Fibroblast of skin of abdomen (primary cell): ENCODE measurements at regions not wholly inside any gene's neighbourhood (a gene's known extent, or its start where the extent isn't known, plus 50 kb on each side); places are given as distances from the start of the nearest gene placed in this dataset.

ENCODE experiments used
- DNase-seq: peaks from one replicate; pipeline ENCODE4 v3.0.0-alpha.2; 2013

DNA sequence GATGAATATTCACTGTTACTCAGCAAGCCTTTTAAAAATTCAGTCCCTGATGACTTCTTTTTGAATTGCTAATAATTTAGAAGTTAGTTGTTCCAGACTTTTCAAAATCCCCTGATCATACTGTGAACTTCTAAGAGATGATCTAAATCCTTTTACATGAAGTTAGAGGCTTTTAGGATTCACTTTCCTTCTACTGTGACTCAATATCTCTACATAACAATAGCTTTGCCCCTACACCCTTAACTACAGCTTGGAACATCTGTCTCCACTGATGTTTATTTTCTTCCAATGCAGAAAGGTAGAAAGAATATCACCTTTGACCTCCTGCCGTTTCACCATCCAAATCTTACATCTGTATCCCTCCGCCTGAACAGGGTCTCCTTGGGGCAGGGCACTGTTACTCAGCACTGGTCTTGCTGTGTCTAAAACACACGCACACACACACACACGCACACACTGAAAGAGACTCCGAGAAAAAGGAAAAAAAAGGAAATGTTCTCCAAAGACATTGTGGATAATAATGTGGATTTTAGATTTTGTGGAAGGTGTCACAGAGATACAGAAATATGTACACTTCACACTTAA, 111.6 kb upstream of the GPRIN3 start:
- DNase-seq, result no peak

DNA sequence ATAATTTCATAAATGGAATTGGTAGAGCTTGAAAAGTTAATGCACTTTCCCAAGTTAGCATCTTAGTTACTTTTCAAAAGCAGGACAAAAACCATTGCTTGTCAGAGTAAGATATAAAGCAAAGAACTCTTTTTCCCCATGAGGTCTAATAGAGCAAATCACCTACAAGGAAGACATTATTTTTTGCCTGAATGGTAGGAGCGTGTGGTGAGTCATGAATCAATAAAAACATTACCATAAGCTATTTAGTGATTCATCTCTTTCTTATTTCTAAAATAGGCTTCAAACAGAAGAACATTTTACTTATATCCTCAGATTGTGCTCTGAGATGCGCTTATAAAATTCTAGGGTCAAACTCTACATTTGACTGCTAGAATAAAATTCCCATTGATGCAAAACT, 109.4 kb upstream of the GPRIN3 start:
- no peak for DNase-seq

DNA sequence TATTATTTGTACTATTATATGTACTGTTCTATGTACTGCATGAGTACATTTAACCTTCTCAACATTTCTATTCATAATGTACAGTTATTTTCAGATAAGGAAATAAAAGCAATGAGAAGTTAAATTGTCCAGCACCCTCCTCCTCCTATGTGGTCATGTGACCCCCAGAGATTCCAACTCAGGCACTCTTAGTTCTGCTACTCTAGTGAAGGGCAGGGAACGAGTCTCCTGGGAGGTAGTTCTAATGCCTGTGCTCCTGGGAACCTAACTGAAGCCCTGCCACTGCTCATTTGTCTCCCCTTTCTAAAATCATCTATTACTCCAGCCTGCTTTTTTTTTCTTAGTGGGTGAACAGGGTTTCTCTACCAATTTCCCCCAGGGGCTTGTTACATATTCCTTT, 105.9 kb upstream of the GPRIN3 start:
- DNase-seq, result no peak

DNA sequence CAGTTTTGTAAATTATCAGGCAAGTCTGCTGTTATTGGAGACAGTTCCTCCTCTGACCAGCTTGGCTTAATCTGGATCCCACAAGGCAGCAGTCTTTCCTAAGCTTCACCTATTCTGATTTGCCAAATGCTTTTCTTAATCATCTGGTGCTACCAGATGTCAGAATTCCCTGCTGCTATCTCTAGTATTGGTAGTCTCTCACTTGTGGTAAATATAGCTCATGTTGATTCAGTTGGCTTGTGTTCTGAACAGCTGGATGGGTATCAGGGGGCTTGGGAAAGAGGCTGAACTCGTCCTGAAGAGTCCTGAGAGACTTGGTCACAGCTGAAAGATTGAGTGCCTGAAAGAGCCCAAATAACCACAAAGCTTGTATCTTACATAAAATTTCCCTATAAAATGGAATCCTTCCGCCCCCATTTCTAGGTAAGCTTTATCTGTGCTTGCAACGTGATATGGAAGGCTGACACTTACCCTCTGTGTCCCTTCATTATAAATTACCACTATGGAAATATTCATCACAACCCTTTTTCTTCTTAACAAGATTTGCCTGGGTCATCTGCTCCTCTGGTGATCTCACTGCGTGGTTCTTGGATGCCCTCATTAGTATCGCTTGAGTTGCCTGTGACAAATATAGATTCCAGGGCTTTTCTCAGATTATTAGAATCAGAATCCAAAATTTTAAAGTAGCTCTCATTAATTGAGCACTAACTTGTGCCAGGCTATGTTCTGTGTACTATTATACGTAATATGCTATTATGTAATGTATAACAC, 104.1 kb upstream of the GPRIN3 start:
- peak; percentile 4 for DNase-seq

DNA sequence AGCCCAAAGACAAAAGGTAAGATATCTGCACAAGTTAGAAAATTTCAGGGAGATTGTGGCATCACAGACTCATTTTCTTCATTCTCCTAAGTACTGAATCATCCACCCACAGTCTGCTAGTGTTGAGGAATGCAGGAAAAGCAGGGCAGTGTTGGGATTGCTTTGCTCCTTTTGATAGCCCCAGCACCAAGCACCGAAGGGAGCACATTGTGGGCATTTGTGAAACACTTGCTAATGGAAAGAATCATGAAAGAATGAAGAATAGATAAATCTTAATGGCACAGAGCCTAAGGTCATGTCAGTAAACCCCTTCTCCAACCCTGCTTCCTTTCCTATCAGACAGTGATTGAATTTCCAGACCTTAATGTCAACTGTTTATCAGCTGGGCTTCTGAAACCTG, 103.1 kb upstream of the GPRIN3 start:
- peak; percentile 59 for DNase-seq

DNA sequence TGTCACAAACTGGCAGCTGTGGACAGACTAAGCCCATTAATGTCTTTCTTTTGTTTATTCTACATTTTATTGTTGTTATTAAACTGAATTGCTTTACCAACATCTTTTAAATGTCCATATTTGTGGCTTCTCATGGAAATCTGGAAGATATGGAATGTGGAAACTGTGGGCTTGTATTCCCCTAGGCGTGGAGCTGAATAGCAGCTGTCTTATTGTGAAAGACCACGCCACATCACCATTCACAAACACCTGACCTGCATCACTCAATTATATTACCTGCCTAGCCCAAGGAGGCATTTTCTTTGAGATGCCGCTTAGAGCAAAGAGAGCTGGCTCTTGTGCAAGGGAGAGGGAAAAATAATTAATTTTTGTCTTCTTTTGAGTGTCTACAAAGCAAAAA, 96.9 kb upstream of the GPRIN3 start:
- no peak for DNase-seq

DNA sequence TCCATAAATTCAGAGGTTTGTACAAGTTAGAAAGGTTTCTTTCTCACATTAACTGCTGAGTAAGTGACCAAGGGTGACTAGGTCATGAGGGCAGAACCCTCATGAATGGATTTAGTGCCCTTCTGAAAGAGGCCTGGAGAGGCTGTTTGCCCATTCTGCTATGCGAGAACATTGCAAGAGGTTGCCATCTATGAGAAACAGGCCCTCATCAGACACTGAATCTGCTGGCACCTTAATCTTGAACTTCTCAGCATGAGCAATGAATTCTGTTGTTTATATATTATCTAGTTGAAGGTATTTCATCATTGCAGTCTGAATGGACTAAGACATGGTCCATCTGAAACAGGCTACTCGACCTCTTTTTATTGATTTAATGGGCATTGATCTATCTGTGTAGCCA, 96.2 kb upstream of the GPRIN3 start:
- no peak for DNase-seq

DNA sequence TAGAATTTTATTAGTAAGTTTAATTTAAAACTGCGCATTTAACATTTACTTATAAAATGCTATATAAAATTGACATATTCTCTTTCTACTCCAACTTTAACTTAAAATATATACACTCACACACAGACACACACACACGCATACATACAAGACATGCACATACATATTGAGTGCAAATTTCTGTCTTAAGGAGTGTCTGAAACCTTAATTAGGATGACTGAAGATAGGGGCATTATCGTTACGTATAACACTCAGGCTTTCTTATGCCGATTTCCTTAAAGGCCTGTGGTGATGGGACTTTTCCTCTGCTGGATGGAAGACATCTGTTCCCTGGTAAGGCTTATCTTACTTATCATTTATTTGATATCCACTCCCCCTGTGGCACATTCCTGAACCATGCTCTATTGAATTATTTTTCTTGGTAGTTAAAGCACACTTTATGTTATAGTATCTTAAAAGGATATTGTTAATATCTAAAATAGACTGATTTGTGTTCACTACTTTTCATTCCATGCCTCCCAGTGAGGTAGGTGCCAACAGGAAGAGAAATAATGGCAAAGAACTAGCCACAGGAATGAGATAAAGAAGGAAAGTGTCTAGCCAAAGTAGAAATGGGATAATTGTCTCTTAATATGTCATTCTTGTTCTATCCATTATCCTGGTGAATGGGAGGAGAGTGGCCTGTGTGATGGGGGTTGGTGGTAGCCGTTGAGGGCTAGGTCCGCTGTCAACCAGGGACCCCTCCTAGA, 92.9 kb upstream of the GPRIN3 start:
- no peak for DNase-seq

DNA sequence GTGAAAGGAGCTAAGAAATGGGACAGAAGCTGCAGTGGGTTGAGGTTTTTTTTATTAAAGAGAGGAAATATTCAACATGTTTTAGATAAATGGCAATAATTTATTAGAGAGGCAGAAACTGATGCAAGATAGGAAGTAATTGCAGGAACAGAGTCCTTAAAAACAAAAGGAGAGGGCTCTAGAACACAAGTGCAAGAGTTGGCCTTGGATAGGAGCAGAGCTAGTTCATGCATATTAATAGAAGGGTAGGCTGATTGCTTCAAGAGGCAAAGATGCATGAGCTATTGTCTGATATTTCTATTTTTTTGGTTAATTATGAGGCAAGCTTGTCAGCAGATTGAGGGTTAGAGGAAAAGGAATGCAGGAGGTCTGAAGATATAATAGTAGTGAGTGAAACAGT, 91.0 kb upstream of the GPRIN3 start:
- no peak for DNase-seq

DNA sequence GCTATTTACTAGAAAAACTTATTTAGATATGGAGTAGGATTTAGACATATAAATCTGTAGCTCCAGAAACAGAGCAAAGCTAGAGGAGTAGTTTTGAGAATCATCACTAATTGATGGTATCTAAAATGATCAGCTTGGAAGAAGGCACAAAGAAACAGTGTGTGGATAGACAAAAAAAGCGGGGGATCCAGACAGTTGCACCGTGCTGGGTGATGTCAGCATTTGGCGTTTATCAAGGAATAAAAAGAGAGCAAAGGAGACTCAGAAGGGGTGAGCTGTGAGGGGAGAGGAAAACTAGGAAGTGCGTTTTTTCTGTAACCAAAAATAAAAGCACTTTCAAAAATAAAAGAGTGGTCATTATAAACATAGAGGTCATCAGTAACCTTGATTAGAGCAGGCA, 90.5 kb upstream of the GPRIN3 start:
- no peak for DNase-seq

DNA sequence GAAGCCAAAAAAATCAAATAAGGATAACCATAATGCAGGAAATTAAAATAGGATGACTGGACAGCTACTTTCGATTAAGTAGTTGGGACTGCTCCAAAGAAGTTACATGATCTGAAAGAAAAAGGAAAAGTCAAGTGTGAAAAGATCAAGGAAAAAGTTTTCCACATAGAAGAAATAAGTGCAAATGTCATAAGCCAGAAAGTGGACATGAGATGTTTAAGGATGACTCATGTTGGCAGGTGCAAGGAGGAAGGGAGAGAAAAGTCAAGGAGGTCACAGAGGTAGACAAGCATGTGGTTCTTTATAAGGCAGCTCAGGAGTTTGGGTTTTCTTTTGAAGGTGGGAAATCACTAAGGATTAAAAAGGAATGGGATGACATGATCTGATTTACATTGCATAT, 89.8 kb upstream of the GPRIN3 start:
- DNase-seq, result no peak

DNA sequence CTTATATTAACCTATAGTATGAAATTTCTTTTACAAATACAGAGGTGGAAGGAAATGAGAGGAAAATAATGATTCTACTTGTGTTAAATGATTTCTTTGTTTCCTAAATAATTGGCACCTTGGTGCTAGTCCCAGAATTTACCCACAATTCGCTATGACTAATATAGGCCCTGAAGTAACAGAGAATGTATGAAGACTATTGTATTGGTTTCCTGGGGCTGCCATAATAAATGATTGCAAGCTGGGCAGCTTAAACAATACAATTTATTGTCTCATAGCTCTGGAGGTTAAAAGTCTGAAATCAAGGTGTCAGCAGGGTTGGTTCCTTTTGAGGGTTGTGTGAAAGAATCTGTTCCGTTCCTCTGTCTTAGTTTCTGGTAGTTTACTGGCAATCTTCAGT, 74.8 kb upstream of the GPRIN3 start:
- DNase-seq, result no peak

DNA sequence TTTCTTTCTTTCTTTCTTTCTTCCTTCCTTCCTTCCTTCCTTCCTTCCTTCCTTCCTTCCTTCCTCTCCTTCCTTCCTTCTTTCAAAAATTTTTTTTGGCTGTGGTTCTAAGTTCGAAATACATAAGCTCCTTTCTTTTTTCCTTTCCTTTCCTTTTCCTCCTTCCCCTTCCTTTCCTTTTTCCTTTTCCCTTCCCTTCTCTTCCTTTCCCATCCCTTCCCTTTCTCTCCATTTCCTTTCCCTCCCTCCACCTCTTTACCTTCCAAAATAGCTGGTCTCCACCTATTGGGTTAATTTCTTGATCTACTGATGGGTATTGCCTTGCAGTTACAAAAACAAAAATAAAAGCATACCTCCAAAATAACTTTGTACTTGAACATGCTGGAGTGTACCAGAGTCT, 73.4 kb upstream of the GPRIN3 start:
- no peak for DNase-seq

DNA sequence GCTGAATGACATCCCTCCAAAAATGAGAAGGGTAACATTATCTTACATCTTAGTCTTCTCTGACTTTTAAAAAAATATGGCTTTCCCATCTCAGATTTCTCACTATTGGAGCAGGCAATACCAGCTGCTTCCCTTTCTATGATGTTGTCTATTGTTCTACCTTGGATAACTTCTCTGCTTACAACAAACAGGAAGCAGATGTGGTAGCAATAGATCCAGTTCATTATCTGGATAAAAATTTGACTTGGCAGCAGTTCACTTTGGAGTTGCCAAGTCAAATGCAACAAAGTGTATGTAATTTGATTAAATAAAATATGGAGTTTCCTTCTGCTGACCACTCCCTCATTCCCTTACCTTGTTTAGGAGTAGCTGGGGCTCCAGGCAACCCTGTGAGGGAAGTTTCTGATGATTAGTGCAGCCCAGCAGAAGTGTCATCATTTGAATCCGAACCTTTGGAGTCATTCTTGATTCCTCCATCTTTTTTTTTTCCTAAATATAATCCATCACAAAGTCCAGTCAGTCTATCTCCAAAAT, 72.0 kb upstream of the GPRIN3 start:
- DNase-seq, result no peak

DNA sequence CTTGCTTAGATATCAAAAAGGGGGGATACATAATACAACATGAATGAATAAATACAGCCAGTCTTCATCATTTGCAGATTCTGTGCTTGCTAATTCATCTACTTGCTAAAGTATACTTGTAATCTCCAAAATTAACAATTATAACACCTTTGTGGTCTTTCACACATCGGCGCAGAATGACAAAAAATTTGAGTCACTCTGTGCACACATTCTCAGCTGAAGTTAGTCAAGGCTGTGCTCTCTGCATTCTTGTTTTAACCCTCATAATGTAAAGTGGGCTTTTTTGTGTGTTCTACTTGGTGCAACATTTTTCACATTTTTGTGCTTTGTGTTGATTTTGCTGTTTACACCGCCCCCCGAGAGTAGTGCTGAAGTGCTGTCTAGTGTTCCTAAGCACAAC, 65.8 kb upstream of the GPRIN3 start:
- DNase-seq, result no peak

DNA sequence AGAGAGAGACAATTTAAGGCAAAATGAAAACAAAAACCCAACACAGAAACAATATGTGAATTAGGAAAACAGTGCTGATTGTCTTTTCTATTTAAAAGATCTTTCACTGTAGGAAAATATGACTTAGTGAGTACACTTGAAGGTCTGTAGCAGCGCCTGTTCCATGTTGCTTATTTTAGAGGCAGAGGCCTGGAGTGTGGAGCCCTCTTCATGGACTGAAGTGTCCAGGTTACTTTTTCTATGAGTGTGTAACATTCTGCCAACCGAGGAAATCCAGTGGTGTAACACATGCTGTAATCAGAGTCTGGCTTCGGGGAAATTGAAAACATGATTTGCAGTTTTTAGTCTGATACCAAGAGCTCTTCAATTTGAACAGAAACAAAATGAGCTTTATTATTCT, 64.0 kb upstream of the GPRIN3 start:
- no peak for DNase-seq

DNA sequence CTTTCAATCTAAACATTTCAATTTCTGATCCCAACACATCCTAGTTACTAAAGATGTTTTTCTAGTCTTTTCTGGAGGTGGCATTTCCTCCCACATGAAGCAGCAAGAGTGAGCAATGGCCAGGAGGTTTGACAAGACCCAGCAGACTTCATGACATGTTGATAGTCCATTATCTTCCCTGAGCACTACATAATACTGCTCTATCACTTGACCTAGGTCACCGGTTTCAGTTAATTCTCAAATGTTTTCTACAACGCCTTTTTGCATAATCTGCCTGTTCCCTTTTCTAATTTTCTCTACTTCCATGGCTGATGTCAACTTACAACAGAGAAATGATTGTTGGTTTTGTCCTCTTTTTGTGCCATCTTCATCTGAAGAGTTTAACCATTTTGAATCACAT, 62.0 kb upstream of the GPRIN3 start:
- DNase-seq, result no peak

DNA sequence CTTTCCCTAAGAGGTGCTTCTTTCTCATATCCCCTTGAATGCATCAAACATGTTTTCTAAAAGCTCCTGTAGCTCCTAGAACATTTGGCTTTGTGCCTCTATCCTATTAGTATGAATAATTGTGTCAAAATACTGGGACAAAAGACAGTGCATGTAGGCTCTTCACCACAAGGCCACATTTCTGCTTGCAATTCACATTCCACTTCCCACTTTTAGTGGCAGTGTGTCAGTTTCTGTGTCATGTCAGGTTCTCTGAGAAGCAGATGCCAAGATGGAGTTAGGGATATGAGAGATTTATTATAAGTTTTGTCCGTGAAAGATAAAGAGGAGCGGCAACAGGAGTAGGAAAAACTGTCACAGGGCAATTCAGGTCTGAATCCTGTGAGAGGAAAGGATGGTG, 61.3 kb upstream of the GPRIN3 start:
- DNase-seq, result no peak

DNA sequence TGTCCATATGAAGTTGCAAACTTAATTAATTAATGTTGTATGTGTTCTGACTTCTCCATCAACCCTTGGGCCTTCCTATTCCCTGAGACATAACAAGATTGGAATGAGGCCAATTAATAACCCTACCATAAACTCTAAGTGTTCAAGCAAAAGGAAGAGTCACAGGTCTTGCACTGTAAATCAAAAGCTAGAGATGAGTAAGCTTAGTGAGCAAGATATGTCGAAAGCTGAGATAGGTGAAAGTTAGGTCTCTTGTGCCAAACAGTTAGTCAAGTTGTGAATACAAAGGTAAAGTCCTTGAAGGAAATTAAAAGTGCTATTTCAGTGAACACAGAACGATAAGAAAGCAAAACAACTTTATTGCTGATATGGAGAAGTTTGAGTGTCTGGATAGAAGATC, 58.2 kb upstream of the GPRIN3 start:
- DNase-seq, result no peak

DNA sequence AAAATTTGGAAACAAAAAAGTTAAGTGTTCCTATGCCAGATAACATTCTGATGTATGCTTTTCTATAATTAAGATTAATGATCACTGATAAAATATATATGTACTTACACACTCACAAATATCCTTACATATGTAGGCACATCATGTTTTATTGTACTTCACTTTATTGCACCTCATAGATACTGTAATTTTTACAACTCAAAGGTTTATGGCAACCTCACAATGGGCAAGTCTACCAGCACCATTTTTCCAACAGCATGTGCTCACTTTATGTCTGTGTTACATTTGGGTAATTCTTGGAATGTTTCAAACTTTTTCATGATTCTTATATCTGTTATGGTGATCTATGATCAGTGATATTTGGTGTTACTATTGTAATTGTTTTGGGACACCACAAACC, 57.8 kb upstream of the GPRIN3 start:
- DNase-seq, result no peak

DNA sequence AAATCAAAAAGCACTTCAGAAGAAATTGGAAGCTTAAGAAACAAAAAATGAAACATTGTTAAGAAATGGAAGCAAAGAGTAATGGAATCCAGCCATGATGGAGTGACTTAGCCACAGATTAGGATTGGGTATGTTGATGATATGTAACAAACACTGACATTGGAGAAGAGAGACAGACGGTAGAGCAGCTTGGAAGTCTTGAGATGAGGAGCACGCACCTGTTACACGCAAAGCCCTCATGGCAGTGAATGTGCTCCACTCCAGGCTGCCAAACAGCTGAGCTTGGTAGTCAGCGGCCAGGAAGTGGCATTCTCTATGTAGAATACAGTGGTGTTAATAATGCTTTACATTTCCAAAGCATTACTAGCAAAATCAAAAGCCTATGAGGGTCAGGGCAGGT, 56.9 kb upstream of the GPRIN3 start:
- no peak for DNase-seq

DNA sequence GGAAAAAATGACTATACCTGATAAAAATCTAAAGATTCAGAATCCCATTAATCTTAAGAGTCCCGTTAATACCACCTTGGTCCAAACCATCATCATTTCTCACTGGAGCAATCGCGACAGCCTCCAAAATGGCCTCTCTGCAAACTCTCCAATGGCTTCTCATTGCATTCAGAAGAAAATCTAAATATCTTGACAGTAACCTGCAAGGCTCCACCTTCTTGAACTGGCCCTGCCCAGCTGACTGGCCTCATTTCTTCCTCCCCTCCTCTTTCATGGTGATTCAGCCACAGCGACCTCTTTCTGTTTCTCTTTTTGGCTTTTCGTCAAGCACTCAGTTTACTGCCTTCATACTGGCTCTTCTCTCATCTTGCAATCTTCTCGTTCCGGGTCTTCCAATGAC, 56.2 kb upstream of the GPRIN3 start:
- DNase-seq, result no peak

DNA sequence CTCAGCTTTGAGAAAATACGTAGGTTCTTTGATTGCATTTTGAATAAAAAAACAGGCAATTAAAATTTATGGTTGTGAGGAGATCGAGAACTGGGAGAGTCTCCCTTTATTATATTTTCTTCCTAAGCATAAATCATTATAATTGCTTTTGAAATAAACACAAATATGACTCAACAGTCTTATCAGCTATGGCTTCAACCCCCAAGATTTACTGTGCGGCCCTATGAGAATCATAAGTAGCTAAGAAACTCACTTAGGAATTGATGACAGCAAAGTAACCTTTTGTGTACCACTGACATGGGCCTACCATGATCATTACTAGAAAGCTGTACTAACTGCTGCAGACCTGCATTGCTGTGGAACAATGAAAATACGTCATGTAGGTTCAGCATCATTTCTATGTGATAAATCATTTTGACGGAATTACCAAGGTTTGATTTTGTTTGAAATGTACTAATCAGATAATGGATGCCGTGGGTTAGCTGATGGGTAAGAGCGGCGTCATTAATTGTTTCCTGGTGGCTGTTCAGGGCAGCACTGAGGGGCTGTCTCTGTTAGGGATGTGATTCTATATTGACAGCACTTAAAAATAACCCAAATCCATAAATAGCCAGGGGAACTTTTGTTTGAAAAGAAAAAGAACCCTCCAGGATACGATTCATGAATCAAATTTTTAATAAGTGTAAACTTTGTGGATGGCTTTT, 51.5 kb upstream of the GPRIN3 start:
- DNase-seq, result no peak
